Effector memory CD8-positive, alpha-beta T cell (primary cell): ENCODE measurements at regions not wholly inside any gene's neighbourhood (a gene's known extent, or its start where the extent isn't known, plus 50 kb on each side); places are given as distances from the start of the nearest gene placed in this dataset.
"Not testable (repeated sequence)": the region's sequence is repeated elsewhere in the genome, so short reads cannot be mapped to it uniquely, and the experiment has no call there.

Experiments
- ATAC-seq: fragments of 150-1000 bp; cut with Tn5 transposase; replicated peaks from 2 replicates; pipeline ENCODE4 v1.10.0; 2021; ENCODE audit warnings: mild to moderate bottlenecking, moderate library complexity
- DNase-seq, 3 experiments: peaks; one replicate each; pipeline ENCODE4 v3.0.0; 2021
- H3K27ac Mint-ChIP-seq, 2 donors: one replicate each; pipeline ENCODE4 v1.8.0; 2022; ENCODE audit warnings: mild to moderate bottlenecking in 2 of 2, mixed read lengths in 2 of 2, moderate library complexity in 2 of 2
- H3K27me3 Mint-ChIP-seq, 2 donors: one replicate each; pipeline ENCODE4 v1.8.0; 2022; ENCODE audit warnings: mixed read lengths in 2 of 2
- H3K36me3 Mint-ChIP-seq: one replicate; pipeline ENCODE4 v1.8.0; 2022; ENCODE audit warnings: mild to moderate bottlenecking, moderate library complexity, mixed read lengths; ENCODE audit not compliant: insufficient read depth
- H3K4me1 Mint-ChIP-seq, 2 donors: one replicate each; pipeline ENCODE4 v1.8.0; 2022; ENCODE audit warnings: low read depth in 2 of 2, mixed read lengths in 2 of 2
- H3K4me3 Mint-ChIP-seq, 2 donors: one replicate each; pipeline ENCODE4 v1.8.0; 2022; ENCODE audit warnings: mild to moderate bottlenecking in 2 of 2, mixed read lengths in 2 of 2, moderate library complexity in 2 of 2
- H3K9me3 Mint-ChIP-seq, 2 donors: one replicate each; pipeline ENCODE4 v1.8.0; 2022; ENCODE audit warnings: mixed read lengths in 2 of 2

DNA sequence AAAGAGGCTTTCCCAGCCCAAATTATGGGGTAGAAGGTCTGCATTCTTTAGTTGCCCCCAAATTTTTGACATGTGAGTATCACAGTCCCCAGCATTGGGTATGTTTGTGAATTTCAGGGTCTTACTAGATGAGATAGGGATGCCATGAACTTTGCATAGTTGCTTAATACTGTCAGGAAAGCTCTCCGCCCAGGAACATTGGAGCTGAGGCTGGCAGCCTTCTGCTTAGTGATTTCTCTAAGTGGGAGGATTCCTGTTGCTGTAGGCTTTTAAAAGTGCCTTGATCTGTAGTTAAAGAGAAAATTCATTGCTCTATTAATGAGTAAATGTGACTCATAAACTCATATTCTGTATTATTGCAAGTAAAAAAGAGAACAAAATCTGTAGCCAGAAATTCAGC is 206.9 kb downstream of the CAVIN4 start:
- DNase-seq (no peak), ATAC-seq (no peak)
- Mint-ChIP-seq H3K27ac (no peak overlapping the region), H3K36me3 (no peaks in the 10 kb centered on the region), H3K4me1 (no peaks in the 10 kb centered on the region), H3K9me3 (no peaks in the 10 kb centered on the region), H3K4me3 (no peak overlapping the region), H3K27me3 (no peaks in the 10 kb centered on the region)

DNA sequence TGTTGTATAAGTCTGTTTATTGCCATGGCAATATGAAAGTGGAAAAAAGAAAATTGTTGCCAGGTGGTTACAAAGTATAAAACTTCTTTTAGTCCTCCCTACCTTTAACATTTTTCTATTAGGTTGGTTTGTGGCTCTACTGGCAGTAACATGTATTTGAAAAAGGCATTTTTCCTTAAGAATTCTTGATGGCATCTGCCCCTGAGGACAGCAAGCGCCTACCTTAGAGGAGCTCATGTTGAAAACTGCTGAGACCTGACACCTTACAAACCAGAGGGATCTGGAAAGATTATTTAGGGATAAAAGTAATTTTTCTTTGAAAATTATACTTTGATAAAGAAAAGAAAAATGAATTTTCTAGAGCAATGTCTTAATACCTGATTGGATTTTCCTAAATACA is 208.1 kb downstream of the CAVIN4 start:
- Mint-ChIP-seq H3K36me3 (no peaks in the 10 kb centered on the region), H3K4me3 (no peak overlapping the region), H3K4me1 (no peaks in the 10 kb centered on the region), H3K9me3 (no peaks in the 10 kb centered on the region), H3K27ac (no peak overlapping the region), H3K27me3 (no peaks in the 10 kb centered on the region)
- DNase-seq: no peak
- ATAC-seq: no peak

GRCh38 chr9:100794738-100795269 is 216.9 kb downstream of the CAVIN4 start:
- H3K4me1 Mint-ChIP-seq: no peaks in the 10 kb centered on the region
- no peaks in the 10 kb centered on the region for H3K36me3 Mint-ChIP-seq
- H3K27ac Mint-ChIP-seq: no peak overlapping the region
- DNase-seq: no peak
- H3K9me3 Mint-ChIP-seq: peaks cover 0 to 1% of the 10 kb centered on the region in 2 donors
- no peak for ATAC-seq
- no peak overlapping the region for H3K4me3 Mint-ChIP-seq
- no peaks in the 10 kb centered on the region for H3K27me3 Mint-ChIP-seq

- ATAC-seq: no peak
- Mint-ChIP-seq H3K27ac (no peak overlapping the region), H3K4me1 (no peaks in the 10 kb centered on the region), H3K4me3 (no peak overlapping the region), H3K9me3 (no peaks in the 10 kb centered on the region), H3K36me3 (no peaks in the 10 kb centered on the region), H3K27me3 (no peaks in the 10 kb centered on the region)
- no peak for DNase-seq
Measured at GRCh38 chr9:100803956-100804355, 224.6 kb upstream of the PLPPR1 start.

DNA sequence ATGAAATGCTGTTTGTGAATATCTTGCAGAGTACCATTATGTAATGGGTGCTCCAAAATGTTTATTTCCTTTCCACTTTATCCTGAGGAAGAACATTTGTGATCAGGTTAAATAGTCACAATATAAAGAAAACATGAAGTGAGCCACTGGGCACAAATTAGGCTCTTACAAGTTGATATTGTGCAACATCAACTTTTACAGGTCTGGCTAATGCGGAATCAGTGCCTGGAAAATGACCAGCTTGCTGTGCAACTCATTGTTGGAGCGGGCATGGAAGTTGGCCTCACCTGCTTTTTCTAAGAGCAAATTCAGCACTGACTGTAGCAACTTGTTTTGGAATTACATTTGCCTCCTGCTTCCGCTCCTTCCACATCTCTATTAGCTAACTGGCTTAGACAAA is 216.9 kb upstream of the PLPPR1 start:
- Mint-ChIP-seq H3K4me1 (no peaks in the 10 kb centered on the region), H3K9me3 (peaks cover 0 to 4% of the 10 kb centered on the region in 2 donors), H3K4me3 (no peak overlapping the region), H3K27me3 (no peaks in the 10 kb centered on the region), H3K36me3 (no peaks in the 10 kb centered on the region), H3K27ac (no peak overlapping the region)
- DNase-seq: no peak
- no peak for ATAC-seq

GRCh38 chr9:100813871-100814270 is 214.7 kb upstream of the PLPPR1 start:
- no peaks in the 10 kb centered on the region for H3K36me3 Mint-ChIP-seq
- H3K4me3 Mint-ChIP-seq: no peak overlapping the region
- H3K27ac Mint-ChIP-seq: no peak overlapping the region
- DNase-seq (no peak), ATAC-seq (no peak)
- H3K9me3 Mint-ChIP-seq: peaks cover 0 to 4% of the 10 kb centered on the region in 2 donors
- H3K4me1 Mint-ChIP-seq: no peaks in the 10 kb centered on the region
- no peaks in the 10 kb centered on the region for H3K27me3 Mint-ChIP-seq

GRCh38 chr9:100819980-100820379 is 208.5 kb upstream of the PLPPR1 start:
- H3K4me3 Mint-ChIP-seq: no peak overlapping the region
- no peaks in the 10 kb centered on the region for H3K27me3 Mint-ChIP-seq
- DNase-seq (no peak), ATAC-seq (no peak)
- no peaks in the 10 kb centered on the region for H3K36me3 Mint-ChIP-seq
- peaks cover 2 to 9% of the 10 kb centered on the region in 2 donors for H3K9me3 Mint-ChIP-seq
- no peaks in the 10 kb centered on the region for H3K4me1 Mint-ChIP-seq
- H3K27ac Mint-ChIP-seq: no peak overlapping the region

- H3K4me3 Mint-ChIP-seq, ATAC-seq, DNase-seq, H3K9me3 Mint-ChIP-seq, H3K27me3 Mint-ChIP-seq, H3K36me3 Mint-ChIP-seq, H3K27ac Mint-ChIP-seq, H3K4me1 Mint-ChIP-seq: not testable (repeated sequence)
Measured at GRCh38 chr9:100833035-100833434, 195.5 kb upstream of the PLPPR1 start.

DNA sequence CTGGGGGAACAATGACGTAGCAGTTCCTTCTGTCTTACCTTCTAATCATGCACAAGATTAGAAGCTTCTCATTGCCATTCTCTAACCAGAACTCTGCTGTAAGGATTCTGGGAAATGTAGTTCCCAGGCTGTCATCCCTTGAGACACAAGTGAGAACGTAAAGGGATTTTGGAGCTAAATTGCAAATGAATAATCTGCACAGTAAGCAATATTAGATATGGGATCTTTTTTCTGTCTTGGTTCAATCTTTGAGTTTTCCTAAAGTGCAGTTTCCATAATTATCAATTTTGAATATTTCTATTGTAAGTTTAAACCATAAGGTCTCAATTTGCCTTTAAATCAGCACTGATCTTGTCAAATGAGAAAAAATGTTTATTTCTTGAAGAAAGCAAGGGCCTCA is 189.7 kb upstream of the PLPPR1 start:
- Mint-ChIP-seq H3K4me3 (no peak overlapping the region), H3K36me3 (no peaks in the 10 kb centered on the region), H3K27ac (no peak overlapping the region), H3K4me1 (no peaks in the 10 kb centered on the region), H3K9me3 (peaks cover 0 to 4% of the 10 kb centered on the region in 2 donors), H3K27me3 (no peaks in the 10 kb centered on the region)
- DNase-seq (no peak), ATAC-seq (no peak)

- DNase-seq (no peak), ATAC-seq (no peak)
- H3K4me1 Mint-ChIP-seq: no peaks in the 10 kb centered on the region
- no peak overlapping the region for H3K27ac Mint-ChIP-seq
- no peaks in the 10 kb centered on the region for H3K36me3 Mint-ChIP-seq
- peaks cover 1 to 3% of the 10 kb centered on the region in 2 donors for H3K9me3 Mint-ChIP-seq
- no peak overlapping the region for H3K4me3 Mint-ChIP-seq
- H3K27me3 Mint-ChIP-seq: no peaks in the 10 kb centered on the region
Measured at GRCh38 chr9:100848726-100849125, 179.8 kb upstream of the PLPPR1 start.

- no peaks in the 10 kb centered on the region for H3K4me1 Mint-ChIP-seq
Measured at GRCh38 chr9:100852088-100852487, 176.4 kb upstream of the PLPPR1 start.

DNA sequence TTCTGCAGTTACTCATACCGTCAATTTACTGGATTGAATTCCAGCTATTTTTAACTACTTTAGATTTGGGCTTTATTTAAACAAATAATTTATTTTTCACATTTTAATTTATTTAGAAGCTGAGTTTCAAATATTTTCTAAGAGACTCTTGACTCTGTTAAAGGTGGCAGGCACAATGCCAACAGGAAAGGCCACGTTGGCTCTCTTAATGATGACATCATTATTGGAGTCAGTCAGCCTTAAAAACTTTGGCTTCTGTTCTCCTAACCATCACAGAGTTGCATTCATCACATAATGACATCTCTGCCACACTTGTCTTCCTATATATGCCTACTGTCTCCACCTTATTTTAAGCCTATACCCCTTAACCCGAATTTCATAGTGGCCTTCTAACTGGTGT is 172.3 kb upstream of the PLPPR1 start:
- Mint-ChIP-seq H3K4me3 (no peak overlapping the region), H3K36me3 (no peaks in the 10 kb centered on the region), H3K27me3 (no peaks in the 10 kb centered on the region), H3K27ac (no peak overlapping the region), H3K9me3 (peaks cover 8 to 13% of the 10 kb centered on the region in 2 donors), H3K4me1 (no peaks in the 10 kb centered on the region)
- ATAC-seq (no peak), DNase-seq (no peak)

More at GRCh38 chr9:100852088-100852487, 176.4 kb upstream of the PLPPR1 start:
- no peak overlapping the region for H3K4me3 Mint-ChIP-seq
- no peak overlapping the region for H3K27ac Mint-ChIP-seq
- no peaks in the 10 kb centered on the region for H3K27me3 Mint-ChIP-seq
- ATAC-seq: no peak
- H3K36me3 Mint-ChIP-seq: no peaks in the 10 kb centered on the region
- DNase-seq: no peak
- peaks cover 7 to 8% of the 10 kb centered on the region in 2 donors for H3K9me3 Mint-ChIP-seq

- Mint-ChIP-seq H3K27me3 (no peaks in the 10 kb centered on the region), H3K9me3 (peaks cover 0 to 2% of the 10 kb centered on the region in 2 donors), H3K4me3 (no peak overlapping the region), H3K36me3 (no peaks in the 10 kb centered on the region), H3K4me1 (no peaks in the 10 kb centered on the region), H3K27ac (no peak overlapping the region)
- ATAC-seq: no peak
- DNase-seq: no peak
Measured at GRCh38 chr9:100865111-100865510, 163.4 kb upstream of the PLPPR1 start.

DNA sequence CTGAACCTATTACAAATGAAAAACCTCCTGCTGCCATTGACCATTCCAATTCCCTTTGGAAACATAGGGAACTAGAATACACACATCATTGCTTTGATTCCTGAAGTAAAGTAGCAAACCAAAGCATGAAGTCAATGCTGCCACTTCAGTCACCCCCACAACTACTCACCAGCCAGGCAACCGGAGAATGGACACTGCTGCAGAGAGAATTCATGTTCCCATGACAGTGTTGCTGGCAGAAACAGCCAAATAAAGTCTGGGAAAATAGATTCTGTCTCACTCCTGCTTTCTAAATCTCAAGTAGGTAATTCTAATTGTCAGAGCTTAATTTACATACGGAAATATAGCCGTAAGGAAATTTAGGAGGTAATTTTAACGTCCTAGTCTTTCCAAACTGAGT is 162.9 kb upstream of the PLPPR1 start:
- Mint-ChIP-seq H3K27ac (no peak overlapping the region), H3K4me1 (no peaks in the 10 kb centered on the region), H3K27me3 (no peaks in the 10 kb centered on the region), H3K9me3 (peaks cover 0 to 2% of the 10 kb centered on the region in 2 donors), H3K36me3 (no peaks in the 10 kb centered on the region), H3K4me3 (no peak overlapping the region)
- DNase-seq: no peak
- ATAC-seq: no peak

- no peaks in the 10 kb centered on the region for H3K4me1 Mint-ChIP-seq
- ATAC-seq (no peak), DNase-seq (no peak)
- H3K27me3 Mint-ChIP-seq: no peaks in the 10 kb centered on the region
- no peak overlapping the region for H3K4me3 Mint-ChIP-seq
- H3K36me3 Mint-ChIP-seq: no peaks in the 10 kb centered on the region
- peaks cover 0 to 2% of the 10 kb centered on the region in 2 donors for H3K9me3 Mint-ChIP-seq
- H3K27ac Mint-ChIP-seq: no peak overlapping the region
Measured at GRCh38 chr9:100869326-100869725, 159.2 kb upstream of the PLPPR1 start.
